ENCODE measurements at regions not wholly inside any gene's neighbourhood (a gene's known extent, or its start where the extent isn't known, plus 50 kb on each side); places are given as distances from the start of the nearest gene placed in this dataset.

GRCh38 chr5:29170599-29170998 is 2022.9 kb upstream of the CDH6 start:
- TF ChIP-seq, protein P1, sequence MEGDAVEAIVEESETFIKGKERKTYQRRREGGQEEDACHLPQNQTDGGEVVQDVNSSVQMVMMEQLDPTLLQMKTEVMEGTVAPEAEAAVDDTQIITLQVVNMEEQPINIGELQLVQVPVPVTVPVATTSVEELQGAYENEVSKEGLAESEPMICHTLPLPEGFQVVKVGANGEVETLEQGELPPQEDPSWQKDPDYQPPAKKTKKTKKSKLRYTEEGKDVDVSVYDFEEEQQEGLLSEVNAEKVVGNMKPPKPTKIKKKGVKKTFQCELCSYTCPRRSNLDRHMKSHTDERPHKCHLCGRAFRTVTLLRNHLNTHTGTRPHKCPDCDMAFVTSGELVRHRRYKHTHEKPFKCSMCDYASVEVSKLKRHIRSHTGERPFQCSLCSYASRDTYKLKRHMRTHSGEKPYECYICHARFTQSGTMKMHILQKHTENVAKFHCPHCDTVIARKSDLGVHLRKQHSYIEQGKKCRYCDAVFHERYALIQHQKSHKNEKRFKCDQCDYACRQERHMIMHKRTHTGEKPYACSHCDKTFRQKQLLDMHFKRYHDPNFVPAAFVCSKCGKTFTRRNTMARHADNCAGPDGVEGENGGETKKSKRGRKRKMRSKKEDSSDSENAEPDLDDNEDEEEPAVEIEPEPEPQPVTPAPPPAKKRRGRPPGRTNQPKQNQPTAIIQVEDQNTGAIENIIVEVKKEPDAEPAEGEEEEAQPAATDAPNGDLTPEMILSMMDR (IDR thresholded peaks at IDR 0.05), result no peak
- no peak for TF ChIP-seq POLR2A (IDR thresholded peaks at IDR 0.05)

Measured in body of pancreas (tissue), 4 donors.